HepG2 (cell line): ENCODE measurements at regions not wholly inside any gene's neighbourhood (a gene's known extent, or its start where the extent isn't known, plus 50 kb on each side); places are given as distances from the start of the nearest gene placed in this dataset.

Experiments
- CHD2 ChIP-seq: IDR thresholded peaks from 2 replicates; pipeline ENCODE4 v1.6.1; 2011; ENCODE audit warnings: low read depth, low read length, improper control_type of control experiment
- CTCF ChIP-seq: sonication (generic); formaldehyde crosslinking; IDR thresholded peaks from 2 replicates; pipeline ENCODE4 v1.5.0; 2020; ENCODE audit warnings: mild to moderate bottlenecking, missing genetic modification reagents, moderate library complexity
- SMARCE1 ChIP-seq: fragments of 450-650 bp; IDR thresholded peaks from 2 replicates; pipeline ENCODE4 v1.6.1; 2017; ENCODE audit warnings: borderline replicate concordance
- TCF7L2 ChIP-seq: IDR thresholded peaks from 2 replicates; pipeline ENCODE4 v1.6.1; 2011; ENCODE audit warnings: mild to moderate bottlenecking, low read depth, low read length, moderate library complexity
- TFDP2 ChIP-seq: sonication (generic); formaldehyde crosslinking; IDR thresholded peaks from 2 replicates; pipeline ENCODE4 v1.4.0; 2020; ENCODE audit warnings: missing genetic modification reagents

- TF ChIP-seq CTCF (no peak), TFDP2 (CRISPR knock-in tag) (no peak), SMARCE1 (no peak), TCF7L2 (no peak), CHD2 (no peak)
These were observed 474.9 kb upstream of the MC4R start for GRCh38 chr18:60847517-60847916.
